ENCODE measurements at regions not wholly inside any gene's neighbourhood (a gene's known extent, or its start where the extent isn't known, plus 50 kb on each side); places are given as distances from the start of the nearest gene placed in this dataset.
A peak's percentile ranks its signal among the peaks of the same experiment; 100 is the strongest.

DNA sequence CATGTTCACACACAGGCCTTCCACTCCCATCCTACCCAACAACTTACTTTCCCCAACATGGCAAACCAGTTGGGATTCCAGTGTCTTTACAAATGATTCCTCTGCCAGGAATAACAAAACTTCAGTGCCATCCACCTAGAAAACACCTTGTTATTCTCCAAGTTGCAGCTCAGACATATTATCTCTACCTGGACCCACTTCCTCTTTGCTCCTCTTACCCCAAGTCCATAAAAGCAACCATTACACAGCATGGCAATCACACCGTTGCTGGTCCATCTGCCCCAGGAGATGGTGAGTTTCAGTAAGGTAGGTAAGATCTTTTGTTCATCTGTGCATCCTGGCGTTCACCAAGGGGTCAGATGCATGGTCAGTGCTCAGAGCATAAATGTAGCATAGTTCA, 66.0 kb upstream of the CSF1 start:
- Histone ChIP-seq H3K4me2 (ENCODE audit: control insufficient read depth, insufficient read depth) (no peak overlapping the region), H2AFZ (ENCODE audit: control insufficient read depth, low read depth, low read length) (no peak overlapping the region), H3K27me3 (replicated peaks in 1 of 2; ENCODE audit: control insufficient read depth in 2 of 2, insufficient read depth in 2 of 2, low read length in 1 of 2) (no peaks in the 10 kb centered on the region; a peak in 1 of 4 replicates), H3K36me3 (ENCODE audit: control insufficient read depth in 2 of 2, insufficient read depth in 2 of 2, low read length in 1 of 2) (no peaks in the 10 kb centered on the region), H3K27ac (ENCODE audit: control insufficient read depth, insufficient read depth) (no peak overlapping the region), H3K4me3 (no peak overlapping the region), H4K20me1 (ENCODE audit: control insufficient read depth, insufficient read depth) (no peaks in the 10 kb centered on the region), H3K79me2 (ENCODE audit: control insufficient read depth, insufficient read depth, low read length) (no peaks in the 10 kb centered on the region), H3K9ac (ENCODE audit: control insufficient read depth, insufficient read depth, low read length) (no peak overlapping the region), H3K4me1 (ENCODE audit: control insufficient read depth, insufficient read depth, low read length) (no peaks in the 10 kb centered on the region), H3K9me3 (replicated peaks; ENCODE audit: control insufficient read depth, insufficient read depth, low read length) (no peaks in the 10 kb centered on the region; the same call in 2 of the 3 replicates)
- 45% methylated on average over 2 of the region's 2 CpGs for WGBS (ENCODE audit: insufficient coverage, insufficient replicate concordance, low lambda C conversion rate, missing lambda C conversion rate)
- TF ChIP-seq PML (IDR thresholded peaks at IDR 0.05; ENCODE audit: low read length), result no peak
- TF ChIP-seq SPI1 (IDR thresholded peaks at IDR 0.05; ENCODE audit: borderline replicate concordance, insufficient read depth, low read depth, low read length), result peak; percentile 32; the same call in 1 of the 2 replicates
- no peak for TF ChIP-seq ZBED1 (IDR thresholded peaks at IDR 0.05; ENCODE audit: borderline replicate concordance)
- no peak for TF ChIP-seq FOS (IDR thresholded peaks at IDR 0.05; ENCODE audit: borderline replicate concordance, extremely low read depth, insufficient read length)
- no peak for TF ChIP-seq EZH2 (IDR thresholded peaks at IDR 0.05; ENCODE audit: borderline replicate concordance, control insufficient read depth, low read depth, low read length)
- SMC1A ChIA-PET (ENCODE audit: uncharacterized antibody, unreplicated experiment), result interaction anchor here (0.7 to 1.2 kb wide), 2 partner anchors 68 to 94 kb away, joined by 3 read pairs; no protein-coding TSS in a partner anchor
- POLR2A ChIA-PET, result no interaction called here
- DNase-seq (ENCODE audit: low read depth, low spot score) (no peak), ATAC-seq (no peak), FAIRE-seq (no peak)
- CTCF ChIA-PET, result interaction anchor here (1.1 to 1.7 kb wide), 2 partner anchors 9 to 79 kb away, joined by 3 to 5 read pairs; no protein-coding TSS in a partner anchor
- BruUV-seq (replicated peaks), result no TSS peak
- intact Hi-C loops (cut with micrococcal nuclease; ENCODE audit: unreplicated experiment), result no loop called here
- in situ Hi-C loops (cut with MboI), result no loop called here
- RAD21 ChIA-PET (ENCODE audit: unreplicated experiment), result no interaction called here

- POLR2A ChIA-PET, result no interaction called here
- no peak overlapping the region for H3K9ac ChIP-seq (ENCODE audit: control insufficient read depth, insufficient read depth, low read length)
- no peak overlapping the region for H3K27ac ChIP-seq (ENCODE audit: control insufficient read depth, insufficient read depth)
- CTCF ChIA-PET, result no interaction called here
- SMC1A ChIA-PET (ENCODE audit: uncharacterized antibody, unreplicated experiment), result no interaction called here
- WGBS (ENCODE audit: insufficient coverage, insufficient replicate concordance, low lambda C conversion rate, missing lambda C conversion rate), result 55% methylated on average over 5 of the region's 5 CpGs
- no peaks in the 10 kb centered on the region for H3K27me3 ChIP-seq (replicated peaks in 1 of 2; ENCODE audit: control insufficient read depth in 2 of 2, insufficient read depth in 2 of 2, low read length in 1 of 2)
- FAIRE-seq (no peak), ATAC-seq (no peak), DNase-seq (ENCODE audit: low read depth, low spot score) (no peak)
- H3K4me3 ChIP-seq, result no peak overlapping the region
- H3K9me3 ChIP-seq (replicated peaks; ENCODE audit: control insufficient read depth, insufficient read depth, low read length), result no peaks in the 10 kb centered on the region; the same call in 2 of the 3 replicates
- H3K79me2 ChIP-seq (ENCODE audit: control insufficient read depth, insufficient read depth, low read length), result no peaks in the 10 kb centered on the region
- no TSS peak for BruUV-seq (replicated peaks)
- no peaks in the 10 kb centered on the region for H3K36me3 ChIP-seq (ENCODE audit: control insufficient read depth in 2 of 2, insufficient read depth in 2 of 2, low read length in 1 of 2)
- H3K4me1 ChIP-seq (ENCODE audit: control insufficient read depth, insufficient read depth, low read length), result no peaks in the 10 kb centered on the region
- intact Hi-C loops (cut with micrococcal nuclease; ENCODE audit: unreplicated experiment), result no loop called here
- H4K20me1 ChIP-seq (ENCODE audit: control insufficient read depth, insufficient read depth), result no peaks in the 10 kb centered on the region
- no peak overlapping the region for H3K4me2 ChIP-seq (ENCODE audit: control insufficient read depth, insufficient read depth)
- no peak overlapping the region for H2AFZ ChIP-seq (ENCODE audit: control insufficient read depth, low read depth, low read length)
- in situ Hi-C loops (cut with MboI), result no loop called here
- RAD21 ChIA-PET (ENCODE audit: unreplicated experiment), result no interaction called here
- TF ChIP-seq ZSCAN29 (IDR thresholded peaks at IDR 0.05) (no peak), TCF3 (IDR thresholded peaks at IDR 0.05; ENCODE audit: borderline replicate concordance, insufficient read depth, low read depth, low read length) (no peak), NFYB (IDR thresholded peaks at IDR 0.05; ENCODE audit: insufficient read depth, low read depth, low read length) (no peak), BCLAF1 (IDR thresholded peaks at IDR 0.05) (no peak), ESRRA (IDR thresholded peaks at IDR 0.05; ENCODE audit: low read length) (no peak), WRNIP1 (IDR thresholded peaks at IDR 0.05; ENCODE audit: borderline replicate concordance, low read depth, low read length) (no peak), CBX3 (IDR thresholded peaks at IDR 0.05; ENCODE audit: borderline replicate concordance, low read depth) (no peak), SMAD1 (IDR thresholded peaks at IDR 0.05; ENCODE audit: low read depth, partially characterized antibody) (no peak), MEF2B (IDR thresholded peaks at IDR 0.05; ENCODE audit: partially characterized antibody, poor library complexity, severe bottlenecking) (no peak), JUNB (IDR thresholded peaks at IDR 0.05) (no peak), YBX1 (IDR thresholded peaks at IDR 0.05) (no peak)
Measured at GRCh38 chr1:109840011-109840629, 70.5 kb upstream of the CSF1 start.

Measured in GM12878 (cell line).